Endodermal cell (in vitro differentiated cells): ENCODE measurements at regions not wholly inside any gene's neighbourhood (a gene's known extent, or its start where the extent isn't known, plus 50 kb on each side); places are given as distances from the start of the nearest gene placed in this dataset.
A peak's percentile ranks its signal among the peaks of the same experiment; 100 is the strongest.
"Not testable (repeated sequence)": the region's sequence is repeated elsewhere in the genome, so short reads cannot be mapped to it uniquely, and the experiment has no call there.

Experiments
- DNase-seq: peaks from one replicate; pipeline ENCODE4 v3.0.0-alpha.2; 2017
- H3K27ac ChIP-seq: 2 replicates; pipeline ENCODE4 v1.5.1; 2013; ENCODE audit warnings: mild to moderate bottlenecking, low read depth, low read length, moderate library complexity
- H3K27me3 ChIP-seq: 2 replicates; pipeline ENCODE4 v1.6.1; 2013; ENCODE audit warnings: mild to moderate bottlenecking, low read length, moderate library complexity; ENCODE audit not compliant: insufficient read depth, control insufficient read depth, poor library complexity, severe bottlenecking
- H3K36me3 ChIP-seq: 2 replicates; pipeline ENCODE4 v1.7.0; 2013; ENCODE audit warnings: mild to moderate bottlenecking, low read length, moderate library complexity; ENCODE audit not compliant: control insufficient read depth, insufficient read depth
- H3K4me1 ChIP-seq: one replicate; pipeline ENCODE4 v1.7.0; 2013; ENCODE audit warnings: low read length; ENCODE audit not compliant: control insufficient read depth, insufficient read depth
- H3K4me3 ChIP-seq: 2 replicates; pipeline ENCODE4 v1.5.1; 2013; ENCODE audit warnings: mild to moderate bottlenecking, low read length, moderate library complexity
- H3K9ac ChIP-seq: 2 replicates; pipeline ENCODE4 v1.6.1; 2013; ENCODE audit warnings: mild to moderate bottlenecking, low read length, moderate library complexity; ENCODE audit not compliant: poor library complexity, severe bottlenecking; ENCODE audit errors: extremely low read depth
- H3K9me3 ChIP-seq: 2 replicates; pipeline ENCODE4 v1.6.1; 2013; ENCODE audit warnings: mild to moderate bottlenecking, low read length, moderate library complexity; ENCODE audit not compliant: control insufficient read depth
- H3K27ac Mint-ChIP-seq: 2 replicates; pipeline ENCODE4 v1.8.0; 2020; ENCODE audit warnings: mixed read lengths
- H3K27me3 Mint-ChIP-seq: 2 replicates; pipeline ENCODE4 v1.8.0; 2021; ENCODE audit warnings: mild to moderate bottlenecking, mixed read lengths; ENCODE audit not compliant: insufficient read depth
- H3K36me3 Mint-ChIP-seq: 2 replicates; pipeline ENCODE4 v1.8.0; 2020; ENCODE audit warnings: low read depth, mixed read lengths
- H3K4me1 Mint-ChIP-seq: 2 replicates; pipeline ENCODE4 v1.8.0; 2020; ENCODE audit warnings: mixed read lengths
- H3K4me3 Mint-ChIP-seq: 2 replicates; pipeline ENCODE4 v1.8.0; 2020; ENCODE audit warnings: mild to moderate bottlenecking, moderate library complexity, mixed read lengths
- H3K9me3 Mint-ChIP-seq: 2 replicates; pipeline ENCODE4 v1.8.0; 2020; ENCODE audit warnings: mild to moderate bottlenecking, mixed read lengths
- WGBS, 2 experiments: methylation state at CpG; one replicate each; pipeline versions ENCODE4 v1.1.5 to v1.1.7; 2013; ENCODE audit warnings: missing lambda C conversion rate in 2 of 2, mixed read lengths in 1 of 2; ENCODE audit not compliant: insufficient coverage in 1 of 2, insufficient read length in 1 of 2; 5-methylcytosine and 5-hydroxymethylcytosine counted together
- TF ChIP-seq, protein P1 (sequence below): fragments of 200-600 bp; sonication (generic); conservative IDR thresholded peaks from 2 replicates; pipeline ENCODE4 v1.5.0; 2021; ENCODE audit warnings: antibody characterized with exemption, mild to moderate bottlenecking

DNA sequence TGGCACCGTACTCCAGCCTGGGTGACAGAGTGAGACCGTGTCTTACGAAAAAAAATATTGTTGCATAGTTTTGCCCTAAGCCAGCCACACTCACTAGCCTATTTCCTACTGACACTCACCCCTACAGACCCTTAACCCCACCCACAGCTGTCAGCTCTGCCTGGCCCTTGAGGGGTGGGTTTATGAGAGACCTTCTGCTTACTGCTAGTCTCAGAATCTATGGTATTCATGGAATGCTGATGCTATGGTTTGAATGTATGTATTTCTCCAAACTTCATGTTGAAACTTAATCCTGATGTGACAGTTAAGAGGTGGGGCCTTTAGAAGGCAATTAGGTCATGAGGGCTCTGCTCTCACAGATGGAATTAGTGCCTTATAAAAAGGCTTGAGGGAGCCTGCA, 79.2 kb upstream of the LRCH1 start:
- H3K36me3 Mint-ChIP-seq: no peaks in the 10 kb centered on the region
- H3K4me3 Mint-ChIP-seq: no peak overlapping the region

DNA sequence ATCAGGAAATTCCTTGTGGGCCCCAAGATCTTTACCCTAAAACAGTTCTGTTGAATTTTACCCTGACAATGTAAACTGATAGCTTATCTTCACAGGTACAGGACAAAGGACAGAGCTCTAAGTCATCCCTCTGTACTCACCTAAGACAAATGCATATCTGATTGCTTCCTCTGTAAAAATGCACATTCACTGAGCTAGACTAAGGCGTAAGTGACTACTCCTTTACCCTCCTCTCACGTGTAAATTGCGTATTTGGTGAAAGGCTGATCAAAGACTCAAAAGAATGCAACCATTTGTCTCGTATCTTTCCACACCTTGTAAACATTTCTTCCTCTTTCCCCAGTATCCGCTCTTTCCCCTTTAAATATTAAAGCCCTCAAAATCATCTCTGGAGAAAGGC, 80.6 kb upstream of the LRCH1 start:
- H3K27ac ChIP-seq: no peak overlapping the region
- H3K4me1 ChIP-seq: no peaks in the 10 kb centered on the region
- Mint-ChIP-seq H3K27ac (peak overlapping the region; percentile 5), H3K9me3 (no peaks in the 10 kb centered on the region), H3K4me3 (no peak overlapping the region), H3K27me3 (no peaks in the 10 kb centered on the region), H3K4me1 (peaks cover 14% of the 10 kb centered on the region), H3K36me3 (no peaks in the 10 kb centered on the region)
- H3K36me3 ChIP-seq: no peaks in the 10 kb centered on the region
- no peak overlapping the region for H3K4me3 ChIP-seq
- H3K27me3 ChIP-seq: no peaks in the 10 kb centered on the region
- WGBS, 2 experiments: 59 to 64% methylated on average over 5 of the region's 5 CpGs
- H3K9me3 ChIP-seq: no peaks in the 10 kb centered on the region
- TF ChIP-seq, protein P1, sequence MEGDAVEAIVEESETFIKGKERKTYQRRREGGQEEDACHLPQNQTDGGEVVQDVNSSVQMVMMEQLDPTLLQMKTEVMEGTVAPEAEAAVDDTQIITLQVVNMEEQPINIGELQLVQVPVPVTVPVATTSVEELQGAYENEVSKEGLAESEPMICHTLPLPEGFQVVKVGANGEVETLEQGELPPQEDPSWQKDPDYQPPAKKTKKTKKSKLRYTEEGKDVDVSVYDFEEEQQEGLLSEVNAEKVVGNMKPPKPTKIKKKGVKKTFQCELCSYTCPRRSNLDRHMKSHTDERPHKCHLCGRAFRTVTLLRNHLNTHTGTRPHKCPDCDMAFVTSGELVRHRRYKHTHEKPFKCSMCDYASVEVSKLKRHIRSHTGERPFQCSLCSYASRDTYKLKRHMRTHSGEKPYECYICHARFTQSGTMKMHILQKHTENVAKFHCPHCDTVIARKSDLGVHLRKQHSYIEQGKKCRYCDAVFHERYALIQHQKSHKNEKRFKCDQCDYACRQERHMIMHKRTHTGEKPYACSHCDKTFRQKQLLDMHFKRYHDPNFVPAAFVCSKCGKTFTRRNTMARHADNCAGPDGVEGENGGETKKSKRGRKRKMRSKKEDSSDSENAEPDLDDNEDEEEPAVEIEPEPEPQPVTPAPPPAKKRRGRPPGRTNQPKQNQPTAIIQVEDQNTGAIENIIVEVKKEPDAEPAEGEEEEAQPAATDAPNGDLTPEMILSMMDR: no peak
- no peak overlapping the region for H3K9ac ChIP-seq
- DNase-seq: no peak

More for the DNA sequence above, 79.2 kb upstream of the LRCH1 start:
- H3K4me3 ChIP-seq: no peak overlapping the region
- H3K27ac ChIP-seq: no peak overlapping the region
- Mint-ChIP-seq H3K9me3 (no peaks in the 10 kb centered on the region), H3K27ac (no peak overlapping the region), H3K4me1 (peaks cover 11% of the 10 kb centered on the region), H3K27me3 (peaks cover 3% of the 10 kb centered on the region)
- TF ChIP-seq, protein P1: no peak
- H3K9me3 ChIP-seq: no peaks in the 10 kb centered on the region
- no peaks in the 10 kb centered on the region for H3K27me3 ChIP-seq
- no peaks in the 10 kb centered on the region for H3K36me3 ChIP-seq
- peak; percentile 59 for DNase-seq
- H3K9ac ChIP-seq: no peak overlapping the region
- H3K4me1 ChIP-seq: no peaks in the 10 kb centered on the region
- WGBS, 2 experiments: 100% methylated on average over 3 of the region's 3 CpGs; no CpG with 5 or more reads in 1 of the 2 experiments

DNA sequence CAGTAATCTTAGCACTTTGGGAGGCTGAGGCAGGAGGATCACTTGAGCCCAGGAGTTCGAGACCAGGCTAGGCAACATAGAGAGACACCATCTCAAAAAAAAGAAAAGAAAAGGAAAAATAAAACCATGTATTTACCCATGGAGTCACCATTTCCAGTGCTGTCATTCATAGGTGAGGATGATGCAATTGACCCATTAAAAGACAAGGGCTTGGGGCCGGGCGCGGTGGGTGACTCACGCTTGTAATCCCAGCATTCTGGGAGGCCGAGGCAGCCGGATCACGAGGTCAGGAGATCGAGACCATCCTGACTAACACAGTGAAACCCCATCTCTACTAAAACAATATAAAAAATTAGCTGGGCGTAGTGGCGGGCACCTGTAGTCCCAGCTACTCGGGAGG, 82.6 kb upstream of the RUBCNL start:
- not testable (repeated sequence) for H3K27ac ChIP-seq, H3K27me3 ChIP-seq, H3K9me3 ChIP-seq, H3K9me3 Mint-ChIP-seq, H3K4me1 ChIP-seq, H3K9ac ChIP-seq, H3K27me3 Mint-ChIP-seq, H3K27ac Mint-ChIP-seq, H3K4me3 ChIP-seq, H3K4me3 Mint-ChIP-seq, H3K36me3 ChIP-seq, H3K36me3 Mint-ChIP-seq
- peaks cover 19% of the 10 kb centered on the region for H3K4me1 Mint-ChIP-seq
- 95 to 100% methylated on average over 8 to 11 of the region's 12 CpGs for WGBS, 2 experiments
- peak; percentile 17 for DNase-seq
